Keratinocyte (primary cell): ENCODE measurements at regions not wholly inside any gene's neighbourhood (a gene's known extent, or its start where the extent isn't known, plus 50 kb on each side); places are given as distances from the start of the nearest gene placed in this dataset.

Experiments
- DNase-seq: peaks from one replicate; pipeline ENCODE4 v3.0.0-alpha.2; 2011; ENCODE audit warnings: low read depth, missing footprints, low spot score
- FAIRE-seq: peaks from 2 replicates; lab custom pipeline; 2011; peaks lifted over from hg19 to GRCh38; lab: Jason Lieb, UNC
- H2AFZ ChIP-seq: 2 replicates; pipeline ENCODE4 v1.6.0; 2012; ENCODE audit warnings: low read length, control low read depth, inconsistent platforms; ENCODE audit not compliant: control insufficient read depth
- H3K27ac ChIP-seq: 2 replicates; pipeline ENCODE4 v1.5.1; 2011; ENCODE audit warnings: low read length; ENCODE audit not compliant: control insufficient read depth, insufficient read depth
- H3K27me3 ChIP-seq: 3 replicates; pipeline ENCODE4 v1.6.0; 2011; ENCODE audit warnings: low read length; ENCODE audit not compliant: control insufficient read depth, insufficient read depth; ENCODE audit errors: extremely low read depth
- H3K36me3 ChIP-seq, 2 experiments: 2 replicates in 1 of 2; 3 replicates in 1 of 2; pipeline ENCODE4 v1.5.1; 2011; ENCODE audit warnings: low read length in 2 of 2, mild to moderate bottlenecking in 1 of 2; ENCODE audit not compliant: control insufficient read depth in 2 of 2, insufficient read depth in 2 of 2; ENCODE audit errors: extremely low read depth in 1 of 2
- H3K4me1 ChIP-seq: 3 replicates; pipeline ENCODE4 v1.5.1; 2011; ENCODE audit warnings: low read length; ENCODE audit not compliant: control insufficient read depth, insufficient read depth; ENCODE audit errors: extremely low read depth
- H3K4me2 ChIP-seq: 3 replicates; pipeline ENCODE4 v1.6.0; 2011; ENCODE audit warnings: low read depth, low read length; ENCODE audit not compliant: control insufficient read depth, insufficient read depth; ENCODE audit errors: extremely low read depth
- H3K4me3 ChIP-seq, 3 experiments: fragments of 200-600 bp in 1 of 3; sonication (generic) in 1 of 3; 2 replicates in 2 of 3; 3 replicates in 1 of 3; pipeline ENCODE4 v1.5.1; 2011 to 2016; ENCODE audit warnings: low read length in 3 of 3, mild to moderate bottlenecking in 3 of 3, control low read depth in 2 of 3, inconsistent platforms in 1 of 3, low read depth in 1 of 3, mixed read lengths in 1 of 3, mixed run types in 1 of 3, moderate library complexity in 1 of 3; ENCODE audit not compliant: control insufficient read depth in 2 of 3, insufficient read depth in 2 of 3; ENCODE audit errors: extremely low read depth in 1 of 3
- H3K79me2 ChIP-seq: 2 replicates; pipeline ENCODE4 v1.6.0; 2012; ENCODE audit warnings: low read length; ENCODE audit not compliant: control insufficient read depth, insufficient read depth
- H3K9ac ChIP-seq: 3 replicates; pipeline ENCODE4 v1.6.0; 2011; ENCODE audit warnings: low read length; ENCODE audit not compliant: control insufficient read depth, insufficient read depth; ENCODE audit errors: extremely low read depth
- H3K9me1 ChIP-seq: 3 replicates; pipeline ENCODE4 v1.6.0; 2011; ENCODE audit warnings: low read length; ENCODE audit not compliant: control insufficient read depth, insufficient read depth; ENCODE audit errors: extremely low read depth
- H3K9me3 ChIP-seq: 2 replicates; pipeline ENCODE4 v1.5.1; 2012; ENCODE audit warnings: low read depth, low read length; ENCODE audit not compliant: control insufficient read depth
- H4K20me1 ChIP-seq: 3 replicates; pipeline ENCODE4 v1.6.0; 2011; ENCODE audit warnings: low read length; ENCODE audit not compliant: control insufficient read depth, insufficient read depth; ENCODE audit errors: extremely low read depth
- EZH2 ChIP-seq: IDR thresholded peaks from one replicate; pipeline ENCODE4 v1.6.1; 2012; ENCODE audit warnings: inconsistent platforms, mild to moderate bottlenecking, low read length, moderate library complexity
- dilution Hi-C: fragments of 300-500 bp; cut with MboI; formaldehyde crosslinking; loops from one replicate; pipeline ENCODE4 v1.7.0; 2020; ENCODE audit warnings: low sequenced_read_pairs; ENCODE audit not compliant: extremely low pct_ligation_motif_present
- TF ChIP-seq, protein P1 (sequence below), 3 experiments: IDR thresholded peaks in 1 of 3; conservative IDR thresholded peaks in 1 of 3; optimal IDR thresholded peaks in 1 of 3; 2 replicates in 2 of 3; 3 replicates in 1 of 3; pipeline versions ENCODE3 to v1.5.1; 2011; ENCODE audit warnings: low read length in 3 of 3, mild to moderate bottlenecking in 3 of 3, moderate library complexity in 2 of 3, control low read depth in 1 of 3, inconsistent platforms in 1 of 3; ENCODE audit not compliant: insufficient read depth in 2 of 3; ENCODE audit errors: extremely low read depth in 1 of 3

DNA sequence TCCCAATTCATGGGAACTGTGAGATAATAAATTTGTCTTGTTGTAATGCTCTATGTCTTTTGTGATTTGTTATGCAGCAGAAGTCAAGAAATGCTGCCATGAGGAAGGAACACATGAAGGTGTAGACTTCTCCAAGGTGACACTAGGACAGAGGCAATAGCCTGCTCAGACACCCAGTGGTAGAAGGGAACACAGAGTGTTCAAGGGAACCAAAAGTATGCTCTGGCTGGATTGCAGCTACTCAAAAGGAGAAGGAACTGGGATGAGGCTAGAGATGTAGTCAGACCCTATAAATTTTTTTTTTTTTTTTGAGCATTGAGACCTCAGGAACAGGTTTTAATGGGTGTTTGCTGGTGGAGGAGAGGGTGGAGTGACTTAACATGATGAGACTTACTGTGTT, 232.5 kb downstream of the PARP8 start:
- no peaks in the 10 kb centered on the region for H3K9me3 ChIP-seq
- no peaks in the 10 kb centered on the region for H3K79me2 ChIP-seq
- H3K9me1 ChIP-seq: no peaks in the 10 kb centered on the region
- dilution Hi-C loops: no loop called here
- H4K20me1 ChIP-seq: no peaks in the 10 kb centered on the region
- DNase-seq (no peak), FAIRE-seq (no peak)
- no peak overlapping the region for H3K4me2 ChIP-seq
- no peak overlapping the region for H3K4me3 ChIP-seq
- H3K9ac ChIP-seq: no peak overlapping the region
- H3K4me1 ChIP-seq: no peaks in the 10 kb centered on the region
- no peak for TF ChIP-seq EZH2
- TF ChIP-seq, protein P1, sequence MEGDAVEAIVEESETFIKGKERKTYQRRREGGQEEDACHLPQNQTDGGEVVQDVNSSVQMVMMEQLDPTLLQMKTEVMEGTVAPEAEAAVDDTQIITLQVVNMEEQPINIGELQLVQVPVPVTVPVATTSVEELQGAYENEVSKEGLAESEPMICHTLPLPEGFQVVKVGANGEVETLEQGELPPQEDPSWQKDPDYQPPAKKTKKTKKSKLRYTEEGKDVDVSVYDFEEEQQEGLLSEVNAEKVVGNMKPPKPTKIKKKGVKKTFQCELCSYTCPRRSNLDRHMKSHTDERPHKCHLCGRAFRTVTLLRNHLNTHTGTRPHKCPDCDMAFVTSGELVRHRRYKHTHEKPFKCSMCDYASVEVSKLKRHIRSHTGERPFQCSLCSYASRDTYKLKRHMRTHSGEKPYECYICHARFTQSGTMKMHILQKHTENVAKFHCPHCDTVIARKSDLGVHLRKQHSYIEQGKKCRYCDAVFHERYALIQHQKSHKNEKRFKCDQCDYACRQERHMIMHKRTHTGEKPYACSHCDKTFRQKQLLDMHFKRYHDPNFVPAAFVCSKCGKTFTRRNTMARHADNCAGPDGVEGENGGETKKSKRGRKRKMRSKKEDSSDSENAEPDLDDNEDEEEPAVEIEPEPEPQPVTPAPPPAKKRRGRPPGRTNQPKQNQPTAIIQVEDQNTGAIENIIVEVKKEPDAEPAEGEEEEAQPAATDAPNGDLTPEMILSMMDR (optimal IDR thresholded peaks at IDR 0.05 in 1 of 3, IDR thresholded peaks at IDR 0.05 in 1 of 3, conservative IDR thresholded peaks at IDR 0.05 in 1 of 3; ENCODE audit: extremely low read depth in 1 of 3, insufficient read depth in 2 of 3, low read length in 3 of 3): no peak
- H2AFZ ChIP-seq: no peak overlapping the region
- no peak overlapping the region for H3K27ac ChIP-seq
- no peaks in the 10 kb centered on the region for H3K27me3 ChIP-seq
- no peaks in the 10 kb centered on the region for H3K36me3 ChIP-seq

DNA sequence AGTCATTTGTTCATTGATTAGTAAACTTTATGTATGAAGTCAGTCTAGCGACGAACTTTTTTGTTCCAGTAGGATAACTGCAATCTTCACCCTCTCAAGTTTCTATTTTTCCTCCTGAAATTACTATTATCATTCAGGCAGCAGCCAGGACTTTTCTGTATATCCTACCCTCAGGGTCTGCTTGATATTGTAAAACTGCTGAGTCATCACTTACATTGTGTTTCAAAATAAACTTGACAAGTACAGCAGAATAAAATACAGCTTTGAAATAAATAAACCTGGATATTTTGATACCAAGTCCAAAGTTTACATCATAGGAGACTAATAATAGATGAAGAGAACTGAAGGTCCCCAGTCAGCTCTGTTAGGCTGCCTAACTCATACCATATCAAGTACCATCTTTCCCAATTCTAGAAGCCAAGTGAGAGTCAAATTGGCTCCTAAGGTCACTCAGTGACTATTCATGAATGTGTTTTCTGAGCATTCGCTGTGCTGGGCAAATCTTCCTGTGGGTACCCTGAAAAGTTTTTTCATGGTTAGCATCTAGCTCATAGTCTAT, 234.6 kb downstream of the PARP8 start:
- dilution Hi-C loops: no loop called here

More for the DNA sequence above, 234.6 kb downstream of the PARP8 start:
- Histone ChIP-seq H3K4me1 (no peaks in the 10 kb centered on the region), H3K9me3 (no peaks in the 10 kb centered on the region), H3K4me3 (no peak overlapping the region), H3K27me3 (no peaks in the 10 kb centered on the region), H2AFZ (no peak overlapping the region), H3K79me2 (no peaks in the 10 kb centered on the region), H3K4me2 (no peak overlapping the region), H3K27ac (no peak overlapping the region), H3K9me1 (no peaks in the 10 kb centered on the region), H4K20me1 (no peaks in the 10 kb centered on the region), H3K9ac (no peak overlapping the region), H3K36me3 (no peaks in the 10 kb centered on the region)
- DNase-seq: no peak
- no peak for FAIRE-seq
- TF ChIP-seq EZH2: no peak
- TF ChIP-seq, protein P1 (optimal IDR thresholded peaks at IDR 0.05 in 1 of 3, IDR thresholded peaks at IDR 0.05 in 1 of 3, conservative IDR thresholded peaks at IDR 0.05 in 1 of 3; ENCODE audit: extremely low read depth in 1 of 3, insufficient read depth in 2 of 3, low read length in 3 of 3): no peak
